ENCODE measurements at regions not wholly inside any gene's neighbourhood (a gene's known extent, or its start where the extent isn't known, plus 50 kb on each side); places are given as distances from the start of the nearest gene placed in this dataset.

DNA sequence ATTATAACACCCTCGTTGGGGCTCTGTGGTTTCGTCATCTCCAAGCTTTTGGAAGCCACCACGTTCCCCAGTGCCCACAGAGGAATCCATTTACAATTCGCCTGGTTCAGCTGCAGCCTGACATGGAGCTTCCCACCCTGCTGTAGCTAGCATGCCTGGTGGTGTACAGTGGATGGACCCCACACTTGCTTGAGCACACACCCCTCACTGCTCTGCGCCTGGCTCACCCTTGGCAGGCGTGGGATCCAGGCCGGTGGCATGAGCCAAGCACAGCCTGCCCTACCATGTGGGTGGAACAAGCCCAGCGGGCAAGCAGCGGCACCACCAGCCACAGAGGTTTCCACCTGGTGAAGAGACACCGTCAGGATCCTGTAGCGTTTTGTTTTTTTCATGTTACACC, 1045.7 kb upstream of the CDH9 start:
- no peak overlapping the region for H3K4me3 ChIP-seq (ENCODE audit: low read depth, low read length)
- no peaks in the 10 kb centered on the region for H3K36me3 ChIP-seq (ENCODE audit: control insufficient read depth, insufficient read depth, low read length)
- TF ChIP-seq, protein P1, sequence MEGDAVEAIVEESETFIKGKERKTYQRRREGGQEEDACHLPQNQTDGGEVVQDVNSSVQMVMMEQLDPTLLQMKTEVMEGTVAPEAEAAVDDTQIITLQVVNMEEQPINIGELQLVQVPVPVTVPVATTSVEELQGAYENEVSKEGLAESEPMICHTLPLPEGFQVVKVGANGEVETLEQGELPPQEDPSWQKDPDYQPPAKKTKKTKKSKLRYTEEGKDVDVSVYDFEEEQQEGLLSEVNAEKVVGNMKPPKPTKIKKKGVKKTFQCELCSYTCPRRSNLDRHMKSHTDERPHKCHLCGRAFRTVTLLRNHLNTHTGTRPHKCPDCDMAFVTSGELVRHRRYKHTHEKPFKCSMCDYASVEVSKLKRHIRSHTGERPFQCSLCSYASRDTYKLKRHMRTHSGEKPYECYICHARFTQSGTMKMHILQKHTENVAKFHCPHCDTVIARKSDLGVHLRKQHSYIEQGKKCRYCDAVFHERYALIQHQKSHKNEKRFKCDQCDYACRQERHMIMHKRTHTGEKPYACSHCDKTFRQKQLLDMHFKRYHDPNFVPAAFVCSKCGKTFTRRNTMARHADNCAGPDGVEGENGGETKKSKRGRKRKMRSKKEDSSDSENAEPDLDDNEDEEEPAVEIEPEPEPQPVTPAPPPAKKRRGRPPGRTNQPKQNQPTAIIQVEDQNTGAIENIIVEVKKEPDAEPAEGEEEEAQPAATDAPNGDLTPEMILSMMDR (IDR thresholded peaks at IDR 0.05; ENCODE audit: insufficient read depth, low read length, severe bottlenecking), result no peak
- DNase-seq (ENCODE audit: low read depth), result no peak
- FAIRE-seq, result no peak
- H3K27me3 ChIP-seq (ENCODE audit: control insufficient read depth, insufficient read depth, low read length), result no peaks in the 10 kb centered on the region

DNA sequence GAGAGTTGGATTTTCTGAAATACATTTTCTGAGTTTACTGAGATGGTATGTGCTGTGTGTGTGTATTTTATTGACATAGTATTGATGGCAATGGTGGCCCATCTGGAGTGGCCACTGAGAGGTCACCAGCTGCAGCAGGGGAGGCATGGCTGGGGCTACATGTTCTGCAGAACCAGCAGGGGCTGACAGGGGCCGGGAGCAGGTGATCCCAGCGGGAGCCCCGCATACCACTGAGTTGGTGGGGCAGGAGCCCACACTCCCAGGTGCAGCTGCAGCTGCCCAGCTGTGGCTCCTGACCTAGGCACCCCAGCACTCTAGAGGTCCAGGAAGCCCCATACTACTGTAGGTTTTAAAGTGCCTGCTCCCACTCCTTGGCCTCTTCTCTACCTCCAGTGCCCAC, 1044.2 kb upstream of the CDH9 start:
- TF ChIP-seq, protein P1 (IDR thresholded peaks at IDR 0.05; ENCODE audit: insufficient read depth, low read length, severe bottlenecking), result no peak
- no peak for FAIRE-seq
- no peak for DNase-seq (ENCODE audit: low read depth)
- Histone ChIP-seq H3K4me3 (ENCODE audit: low read depth, low read length) (no peak overlapping the region), H3K36me3 (ENCODE audit: control insufficient read depth, insufficient read depth, low read length) (no peaks in the 10 kb centered on the region), H3K27me3 (ENCODE audit: control insufficient read depth, insufficient read depth, low read length) (no peaks in the 10 kb centered on the region)

DNA sequence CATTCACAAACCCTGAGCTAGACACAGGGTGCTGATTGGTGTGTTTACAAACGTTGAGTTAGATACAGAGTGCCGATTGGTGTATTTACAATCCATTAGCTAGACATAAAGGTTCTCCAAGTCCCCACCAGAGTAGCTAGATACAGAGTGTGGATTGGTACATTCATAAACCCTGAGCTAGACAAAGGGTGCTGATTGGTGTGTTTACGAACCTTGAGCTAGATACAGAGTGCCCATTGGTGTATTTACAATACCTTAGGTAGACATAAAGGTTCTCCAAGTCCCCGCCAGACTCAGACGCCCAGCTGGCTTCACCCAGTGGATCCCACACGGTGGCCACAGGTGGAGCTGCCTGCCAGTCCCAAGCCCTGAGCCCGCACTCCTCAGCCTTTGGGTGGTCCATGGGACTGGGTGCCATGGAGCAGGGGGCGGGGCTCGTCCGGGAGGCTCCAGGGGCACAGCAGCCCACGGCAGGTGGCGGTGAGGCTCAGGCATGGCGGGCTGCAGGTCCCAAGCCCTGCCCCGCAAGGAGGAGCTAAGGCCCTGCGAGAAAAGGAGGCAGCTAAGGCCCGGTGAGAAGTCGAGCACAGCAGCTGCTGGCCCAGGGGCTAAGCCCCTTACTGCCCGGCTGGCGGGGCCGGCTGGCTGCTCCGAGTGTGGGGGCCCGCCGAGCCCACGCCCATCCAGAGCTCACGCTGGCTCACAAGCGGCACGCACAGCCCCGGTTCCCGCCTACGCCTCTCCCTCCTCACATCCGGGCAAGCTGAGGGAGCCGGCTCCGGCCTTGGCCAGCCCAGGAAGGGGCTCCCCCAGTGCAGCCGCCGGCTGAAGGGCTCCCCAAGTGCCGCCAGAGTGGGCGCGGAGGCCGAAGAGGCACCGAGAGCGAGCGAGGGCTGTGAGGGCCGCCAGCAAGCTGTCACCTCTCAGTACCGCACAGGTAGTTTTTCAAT, 1039.2 kb upstream of the CDH9 start:
- no peak for FAIRE-seq

DNA sequence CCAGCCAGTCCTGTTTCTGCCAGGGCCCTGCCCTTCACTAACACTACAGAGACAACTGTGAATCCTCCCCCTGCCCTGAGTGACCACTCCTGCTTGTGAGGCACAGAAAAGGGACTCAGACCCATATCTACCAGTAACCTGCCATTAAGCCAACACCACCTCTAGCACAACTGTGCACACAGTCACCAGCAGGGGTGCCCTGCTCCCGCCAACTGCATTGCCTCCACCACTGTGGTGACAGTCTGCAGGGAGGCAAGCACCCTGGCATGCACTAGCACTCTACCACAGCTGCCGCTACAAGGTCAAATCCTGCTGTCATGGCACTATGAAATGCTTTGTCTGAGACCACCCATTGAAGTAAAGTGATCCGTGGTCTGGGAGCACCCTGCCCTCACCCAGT, 1028.5 kb upstream of the CDH9 start:
- H3K27me3 ChIP-seq (ENCODE audit: control insufficient read depth, insufficient read depth, low read length), result no peaks in the 10 kb centered on the region
- H3K36me3 ChIP-seq (ENCODE audit: control insufficient read depth, insufficient read depth, low read length), result no peaks in the 10 kb centered on the region
- FAIRE-seq (no peak), DNase-seq (ENCODE audit: low read depth) (no peak)
- no peak overlapping the region for H3K4me3 ChIP-seq (ENCODE audit: low read depth, low read length)
- TF ChIP-seq, protein P1 (IDR thresholded peaks at IDR 0.05; ENCODE audit: insufficient read depth, low read length, severe bottlenecking), result no peak

More for the DNA sequence above, 1039.2 kb upstream of the CDH9 start:
- TF ChIP-seq, protein P1 (IDR thresholded peaks at IDR 0.05; ENCODE audit: insufficient read depth, low read length, severe bottlenecking), result no peak
- Histone ChIP-seq H3K36me3 (ENCODE audit: control insufficient read depth, insufficient read depth, low read length) (no peaks in the 10 kb centered on the region), H3K4me3 (ENCODE audit: low read depth, low read length) (no peak overlapping the region), H3K27me3 (ENCODE audit: control insufficient read depth, insufficient read depth, low read length) (no peaks in the 10 kb centered on the region)
- no peak for DNase-seq (ENCODE audit: low read depth)

DNA sequence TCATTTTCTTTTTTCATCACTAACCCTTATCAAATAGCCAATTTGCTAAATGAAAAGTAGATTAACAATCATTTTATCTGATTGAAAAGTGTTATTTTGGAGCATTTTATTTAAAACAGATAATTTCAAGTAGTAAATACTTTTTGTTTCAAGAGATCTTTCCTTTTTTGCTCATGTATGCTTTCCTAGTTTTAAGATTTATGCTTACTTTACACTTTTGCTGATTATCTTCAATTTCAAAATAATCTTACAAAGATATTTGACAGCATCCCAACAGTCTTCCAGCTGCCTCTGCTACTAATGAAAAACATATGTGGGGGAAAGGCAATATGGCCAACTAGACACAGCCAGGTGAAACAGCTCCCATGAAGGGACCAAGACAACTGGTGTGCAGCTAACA, 1027.3 kb upstream of the CDH9 start:
- no peaks in the 10 kb centered on the region for H3K27me3 ChIP-seq (ENCODE audit: control insufficient read depth, insufficient read depth, low read length)
- TF ChIP-seq, protein P1 (IDR thresholded peaks at IDR 0.05; ENCODE audit: insufficient read depth, low read length, severe bottlenecking), result no peak
- no peak overlapping the region for H3K4me3 ChIP-seq (ENCODE audit: low read depth, low read length)
- no peak for FAIRE-seq
- H3K36me3 ChIP-seq (ENCODE audit: control insufficient read depth, insufficient read depth, low read length), result no peaks in the 10 kb centered on the region
- DNase-seq (ENCODE audit: low read depth), result no peak
